Esophagus (tissue), 2 donors: ENCODE measurements at regions not wholly inside any gene's neighbourhood (a gene's known extent, or its start where the extent isn't known, plus 50 kb on each side); places are given as distances from the start of the nearest gene placed in this dataset.

Source experiments
- H3K27ac ChIP-seq, 2 donors: one replicate each; pipeline ENCODE4 v1.5.1; 2013; ENCODE audit warnings: low read depth in 2 of 2, mild to moderate bottlenecking in 2 of 2, inconsistent platforms in 1 of 2, low read length in 1 of 2, moderate library complexity in 1 of 2
- H3K27me3 ChIP-seq, 2 donors: one replicate each; pipeline ENCODE4 v1.6.1; 2013; ENCODE audit warnings: low read length in 2 of 2, control low read depth in 1 of 2, mild to moderate bottlenecking in 1 of 2; ENCODE audit not compliant: insufficient read depth in 2 of 2, control insufficient read depth in 1 of 2
- H3K36me3 ChIP-seq, 2 donors: one replicate each; pipeline ENCODE4 v1.6.1; 2013; ENCODE audit warnings: low read length in 1 of 2; ENCODE audit not compliant: control insufficient read depth in 2 of 2, insufficient read depth in 2 of 2
- H3K4me1 ChIP-seq, 2 donors: one replicate each; pipeline ENCODE4 v1.6.1; 2013; ENCODE audit warnings: low read length in 1 of 2; ENCODE audit not compliant: control insufficient read depth in 2 of 2, insufficient read depth in 2 of 2
- H3K4me3 ChIP-seq, 2 donors: one replicate each; pipeline ENCODE4 v1.5.1; 2013; ENCODE audit warnings: low read length in 2 of 2, mild to moderate bottlenecking in 2 of 2, low read depth in 1 of 2, moderate library complexity in 1 of 2
- H3K9me3 ChIP-seq, 2 donors: one replicate each; pipeline ENCODE4 v1.6.1; 2013; ENCODE audit warnings: mild to moderate bottlenecking in 2 of 2, low read depth in 1 of 2, low read length in 1 of 2, moderate library complexity in 1 of 2; ENCODE audit not compliant: control insufficient read depth in 2 of 2, insufficient read depth in 1 of 2
- WGBS, 2 donors: extraction: QIAGEN DNeasy Blood & Tissue Kit; methylation state at CpG; one replicate each; pipeline ENCODE4 v1.1.7; 2013; 5-methylcytosine and 5-hydroxymethylcytosine counted together
- donor health status: healthy with polysubstance abuse.
- donor health status: Bipolar disorder and iron deficiency.

GRCh38 chr21:35643176-35643575 is 417.1 kb downstream of the SETD4 start:
- Histone ChIP-seq H3K9me3 (no peaks in the 10 kb centered on the region), H3K27me3 (no peaks in the 10 kb centered on the region), H3K4me3 (no peak overlapping the region), H3K36me3 (no peaks in the 10 kb centered on the region), H3K27ac (no peak overlapping the region), H3K4me1 (no peaks in the 10 kb centered on the region)
- WGBS, 2 donors: 82 to 88% methylated on average over 4 of the region's 4 CpGs

- Histone ChIP-seq H3K27ac (no peak overlapping the region), H3K9me3 (no peaks in the 10 kb centered on the region), H3K27me3 (no peaks in the 10 kb centered on the region), H3K4me3 (no peak overlapping the region), H3K36me3 (no peaks in the 10 kb centered on the region), H3K4me1 (no peaks in the 10 kb centered on the region)
- WGBS, 2 donors: 84 to 86% methylated on average over 4 of the region's 4 CpGs
These were observed 418.9 kb downstream of the SETD4 start for GRCh38 chr21:35641271-35642016.

GRCh38 chr21:35637431-35637830 is 422.9 kb downstream of the SETD4 start:
- H3K36me3 ChIP-seq: no peaks in the 10 kb centered on the region
- H3K27ac ChIP-seq: no peak overlapping the region
- H3K4me1 ChIP-seq: no peaks in the 10 kb centered on the region
- no peaks in the 10 kb centered on the region for H3K27me3 ChIP-seq
- no peak overlapping the region for H3K4me3 ChIP-seq
- WGBS, 2 donors: 53 to 65% methylated on average over 2 of the region's 2 CpGs
- no peaks in the 10 kb centered on the region for H3K9me3 ChIP-seq

- Histone ChIP-seq H3K4me3 (no peak overlapping the region), H3K36me3 (no peaks in the 10 kb centered on the region), H3K4me1 (no peaks in the 10 kb centered on the region), H3K27ac (no peak overlapping the region), H3K9me3 (no peaks in the 10 kb centered on the region), H3K27me3 (no peaks in the 10 kb centered on the region)
- WGBS, 2 donors: 79 to 83% methylated on average over 1 of the region's 1 CpG
These were observed 424.3 kb downstream of the SETD4 start for GRCh38 chr21:35635994-35636393.

GRCh38 chr21:35635261-35635660 is 425.1 kb downstream of the SETD4 start:
- H3K4me3 ChIP-seq: no peak overlapping the region
- H3K4me1 ChIP-seq: no peaks in the 10 kb centered on the region
- WGBS, 2 donors: 84% methylated on average over 2 of the region's 2 CpGs
- no peak overlapping the region for H3K27ac ChIP-seq
- H3K9me3 ChIP-seq: no peaks in the 10 kb centered on the region
- H3K36me3 ChIP-seq: no peaks in the 10 kb centered on the region
- H3K27me3 ChIP-seq: no peaks in the 10 kb centered on the region

GRCh38 chr21:35633501-35633900 is 426.8 kb downstream of the SETD4 start:
- Histone ChIP-seq H3K4me1 (no peaks in the 10 kb centered on the region), H3K4me3 (no peak overlapping the region), H3K9me3 (no peaks in the 10 kb centered on the region), H3K27me3 (no peaks in the 10 kb centered on the region), H3K36me3 (no peaks in the 10 kb centered on the region), H3K27ac (no peak overlapping the region)
- 81% methylated on average over 9 of the region's 9 CpGs for WGBS, 2 donors

- peak overlapping the region in 1 of 2 donors; percentile 16 for H3K27ac ChIP-seq
- no peaks in the 10 kb centered on the region for H3K36me3 ChIP-seq
- H3K9me3 ChIP-seq: no peaks in the 10 kb centered on the region
- 86 to 94% methylated on average over 5 of the region's 5 CpGs for WGBS, 2 donors
- H3K27me3 ChIP-seq: no peaks in the 10 kb centered on the region
- H3K4me3 ChIP-seq: no peak overlapping the region
- H3K4me1 ChIP-seq: no peaks in the 10 kb centered on the region
These were observed 427.6 kb downstream of the SETD4 start for GRCh38 chr21:35632711-35633110.

- no peaks in the 10 kb centered on the region for H3K27me3 ChIP-seq
- WGBS, 2 donors: 60 to 63% methylated on average over 3 of the region's 3 CpGs
- H3K4me3 ChIP-seq: no peak overlapping the region
- no peak overlapping the region for H3K27ac ChIP-seq
- no peaks in the 10 kb centered on the region for H3K4me1 ChIP-seq
- no peaks in the 10 kb centered on the region for H3K9me3 ChIP-seq
- no peaks in the 10 kb centered on the region for H3K36me3 ChIP-seq
These were observed 432.0 kb downstream of the SETD4 start for GRCh38 chr21:35628316-35628715.

GRCh38 chr21:35627462-35627861 is 432.9 kb downstream of the SETD4 start:
- Histone ChIP-seq H3K4me1 (no peaks in the 10 kb centered on the region), H3K27me3 (no peaks in the 10 kb centered on the region), H3K4me3 (no peak overlapping the region), H3K9me3 (no peaks in the 10 kb centered on the region), H3K36me3 (no peaks in the 10 kb centered on the region), H3K27ac (no peak overlapping the region)
- 82 to 88% methylated on average over 4 of the region's 4 CpGs for WGBS, 2 donors

- 69 to 77% methylated on average over 3 of the region's 3 CpGs for whole genome bisulfite sequencing, 2 donors
These were observed 434.8 kb downstream of the SETD4 start for GRCh38 chr21:35625576-35625975.

More at GRCh38 chr21:35625576-35625975, 434.8 kb downstream of the SETD4 start:
- Histone ChIP-seq H3K9me3 (no peaks in the 10 kb centered on the region), H3K4me1 (no peaks in the 10 kb centered on the region), H3K4me3 (no peak overlapping the region), H3K27ac (no peak overlapping the region), H3K27me3 (no peaks in the 10 kb centered on the region), H3K36me3 (no peaks in the 10 kb centered on the region)
